Glomerular visceral epithelial cell (primary cell): ENCODE measurements at regions not wholly inside any gene's neighbourhood (a gene's known extent, or its start where the extent isn't known, plus 50 kb on each side); places are given as distances from the start of the nearest gene placed in this dataset.
"Not testable (repeated sequence)": the region's sequence is repeated elsewhere in the genome, so short reads cannot be mapped to it uniquely, and the experiment has no call there.

Experiments
- DNase-seq: peaks from one replicate; pipeline ENCODE4 v3.0.0-alpha.2; 2016; ENCODE audit errors: extremely low spot score

DNA sequence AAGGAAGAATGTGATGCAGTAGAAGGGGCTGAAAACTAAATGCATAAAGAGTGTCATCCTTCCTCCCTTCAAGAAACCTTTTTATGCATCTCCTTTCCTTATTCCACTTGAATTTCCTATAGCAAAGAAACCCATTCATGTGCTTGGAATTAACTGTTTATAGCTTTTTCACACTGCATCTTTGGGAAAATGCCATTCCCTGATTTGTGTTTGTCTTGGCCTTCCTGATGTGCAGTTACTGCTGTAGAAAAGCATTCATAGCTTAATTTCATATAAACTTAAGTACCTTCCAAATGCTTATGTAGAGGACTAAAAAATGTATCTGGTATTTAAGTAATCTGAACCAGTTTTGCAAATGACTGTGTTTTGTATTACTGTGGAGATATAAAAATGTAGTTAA, 61.8 kb downstream of the SDR9C7 start:
- no peak for DNase-seq

DNA sequence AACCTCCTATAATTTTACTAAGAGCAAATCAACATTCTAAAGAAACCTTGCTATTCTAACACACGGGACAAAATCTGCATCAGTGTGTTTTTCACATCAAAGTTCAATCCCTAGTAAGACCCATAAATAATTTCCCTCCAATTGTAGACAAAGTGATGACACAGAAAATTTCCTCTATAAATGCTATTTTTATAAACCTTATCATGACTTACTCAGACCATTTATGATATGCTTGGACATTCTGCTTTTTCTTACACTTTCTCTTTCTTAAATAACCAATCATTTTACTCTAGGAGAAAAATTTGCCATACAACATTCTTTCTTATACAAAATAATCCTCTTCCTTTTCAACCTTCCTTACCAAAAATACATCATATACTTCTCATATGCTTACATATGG, 67.0 kb downstream of the SDR9C7 start:
- DNase-seq, result no peak

DNA sequence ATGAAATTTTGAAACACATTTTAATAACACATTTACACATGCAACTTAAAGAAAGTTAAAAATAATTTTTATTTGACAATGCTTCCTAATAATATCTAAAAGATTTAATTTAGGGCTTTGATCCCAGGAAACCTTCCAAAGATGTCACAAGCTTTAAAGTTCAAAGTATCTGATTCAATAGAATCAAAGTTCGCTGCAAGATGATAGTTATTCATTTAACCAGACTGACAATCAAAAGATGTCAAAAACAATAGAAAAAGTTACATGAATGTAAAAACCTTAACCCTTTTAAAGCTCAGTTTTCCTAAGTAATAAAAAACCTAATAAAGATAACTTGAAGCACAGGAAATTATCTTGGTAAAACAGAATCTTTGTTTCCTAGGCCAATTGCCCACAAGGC, 67.7 kb downstream of the SDR9C7 start:
- DNase-seq, result no peak

DNA sequence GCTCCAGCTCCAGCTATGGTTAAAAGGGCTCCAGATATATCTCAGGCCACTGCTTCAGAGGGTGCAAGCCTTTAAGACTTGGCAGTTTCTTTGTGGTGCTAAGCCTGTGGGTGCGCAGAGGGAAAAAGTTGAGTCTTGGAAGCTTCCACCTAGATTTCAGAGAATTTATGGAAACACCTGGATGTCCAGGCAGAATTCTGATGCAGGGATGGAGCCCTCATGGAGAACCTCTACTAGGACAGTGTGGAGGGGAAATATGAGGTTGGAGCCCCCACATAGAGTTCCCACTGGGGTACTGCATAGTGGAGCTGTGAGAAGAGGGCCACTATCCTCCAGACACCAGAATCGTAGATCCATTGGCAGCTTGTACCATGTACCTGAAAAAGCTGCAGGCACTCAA, 69.9 kb downstream of the SDR9C7 start:
- no peak for DNase-seq

DNA sequence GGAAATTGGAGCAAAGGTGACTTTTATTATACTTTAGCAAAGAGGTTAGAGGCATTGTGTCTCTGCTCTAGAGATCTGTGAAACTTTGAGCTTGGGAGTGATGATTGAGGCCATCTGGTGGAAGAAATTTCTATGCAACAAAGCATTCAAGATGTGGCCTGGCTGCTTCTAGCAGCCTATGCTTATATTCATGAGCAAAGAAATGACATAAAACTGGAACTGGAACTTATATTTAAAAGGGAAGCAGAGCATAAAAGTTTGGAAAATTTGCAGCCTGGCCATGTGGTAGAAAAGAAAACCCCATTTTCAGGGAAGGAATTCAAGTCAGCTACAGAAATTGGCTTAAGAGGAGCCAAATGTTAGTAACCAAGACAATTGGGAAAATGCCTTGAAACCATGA, 70.4 kb downstream of the SDR9C7 start:
- no peak for DNase-seq

DNA sequence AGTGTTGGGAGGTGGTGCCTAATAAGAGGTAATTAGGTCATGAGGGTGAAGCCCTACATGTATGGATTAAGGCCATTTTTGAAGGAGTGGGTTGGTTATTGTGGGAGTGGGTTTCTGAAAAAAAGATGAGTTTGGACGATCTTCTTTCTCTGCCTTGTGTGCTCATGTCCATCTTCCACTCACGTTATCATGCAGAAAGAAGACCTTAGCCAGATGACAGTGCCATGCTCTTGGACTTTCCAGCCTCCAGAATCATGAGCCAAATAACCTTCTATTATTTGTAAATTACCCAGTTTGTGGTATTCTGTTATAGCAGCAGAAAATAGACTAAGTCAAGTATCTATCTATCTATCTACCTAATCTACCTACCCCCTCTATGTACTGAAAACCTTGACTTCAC, 71.9 kb downstream of the SDR9C7 start:
- no peak for DNase-seq

DNA sequence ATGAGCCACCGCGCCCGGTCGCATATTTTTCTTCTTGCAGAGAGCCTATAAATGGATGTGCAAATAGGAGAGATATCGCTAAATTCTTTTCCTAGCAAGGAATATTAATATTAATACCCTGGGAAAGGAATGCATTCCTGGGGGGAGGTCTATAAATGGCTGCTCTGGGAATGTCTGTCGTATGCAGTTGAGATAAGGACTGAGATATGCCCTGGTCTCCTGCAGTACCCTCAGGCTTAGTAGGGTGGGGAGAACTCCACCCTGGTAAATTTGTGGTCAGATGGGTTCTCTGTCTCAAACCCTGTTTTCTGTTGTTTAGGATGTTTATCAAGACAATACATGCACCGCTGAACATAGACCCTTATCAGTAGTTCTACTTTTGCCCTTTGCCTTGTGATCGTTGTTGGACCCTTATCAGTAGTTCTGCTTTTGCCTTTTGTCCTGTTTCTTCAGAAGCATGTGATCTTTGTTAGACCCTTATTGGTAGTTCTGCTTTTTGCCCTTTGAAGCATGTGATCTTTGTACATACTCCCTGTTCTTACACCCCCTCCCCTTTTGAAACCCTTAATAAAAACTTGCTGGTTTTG, 80.7 kb downstream of the SDR9C7 start:
- not testable (repeated sequence) for DNase-seq

DNA sequence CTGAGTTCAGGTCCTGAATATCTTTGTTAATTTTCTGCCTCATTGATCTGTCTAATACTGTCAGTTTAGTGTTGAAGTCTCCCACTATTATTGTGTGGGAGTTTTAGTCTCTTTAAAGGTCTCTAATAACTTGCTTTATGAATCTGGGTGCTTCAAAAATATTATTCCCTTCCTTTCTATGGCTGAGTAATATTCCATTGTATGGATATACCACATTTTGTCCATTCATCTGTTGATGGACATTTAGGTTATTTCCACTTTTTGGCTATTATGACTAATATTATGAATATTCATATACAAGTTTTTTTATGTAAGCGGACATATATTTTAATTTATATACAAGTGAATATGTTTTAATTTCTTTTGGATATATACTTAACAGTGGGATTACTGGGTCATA, 82.7 kb downstream of the SDR9C7 start:
- DNase-seq, result no peak

DNA sequence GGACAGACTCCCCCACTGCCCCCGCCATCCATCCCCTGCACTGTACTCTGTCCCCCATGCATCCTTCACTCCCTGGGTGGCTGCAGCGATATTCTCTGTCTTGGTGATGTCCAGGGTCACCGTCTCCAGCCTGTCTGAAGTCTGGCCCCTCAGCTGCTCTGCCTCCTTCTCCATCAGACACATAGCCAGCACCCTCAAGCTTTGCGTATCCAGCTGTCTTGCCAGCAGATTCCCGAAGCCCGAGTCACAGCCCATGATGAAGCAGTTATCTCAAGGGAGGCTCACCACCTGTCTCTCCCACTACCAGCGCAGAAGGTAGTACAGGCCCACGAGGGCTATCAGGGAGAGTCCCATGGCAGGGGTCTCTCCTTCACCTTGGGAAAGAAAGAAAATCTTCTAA, 77.8 kb downstream of the HSD17B6 start:
- DNase-seq, result peak; percentile 31

DNA sequence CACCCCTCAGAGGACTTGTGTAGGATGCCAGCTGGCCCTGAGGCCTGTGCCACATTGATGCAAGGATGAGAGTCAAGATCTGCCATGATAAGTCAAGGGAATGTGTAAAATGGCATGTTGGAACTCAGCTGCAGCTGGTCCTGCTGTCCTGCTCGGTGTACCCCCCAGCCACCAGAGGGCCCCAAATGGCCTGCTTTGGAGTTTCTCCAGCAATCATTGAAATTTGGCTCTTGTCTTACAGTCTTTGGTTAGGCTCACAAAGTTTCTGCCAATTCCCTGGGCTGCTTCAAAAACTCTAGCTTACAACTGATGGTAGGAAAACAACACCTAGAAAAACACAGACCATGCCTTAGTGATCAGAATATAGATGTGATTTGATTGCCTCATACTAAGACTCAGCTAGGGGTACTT, 76.8 kb downstream of the HSD17B6 start:
- DNase-seq, result peak; percentile 55

DNA sequence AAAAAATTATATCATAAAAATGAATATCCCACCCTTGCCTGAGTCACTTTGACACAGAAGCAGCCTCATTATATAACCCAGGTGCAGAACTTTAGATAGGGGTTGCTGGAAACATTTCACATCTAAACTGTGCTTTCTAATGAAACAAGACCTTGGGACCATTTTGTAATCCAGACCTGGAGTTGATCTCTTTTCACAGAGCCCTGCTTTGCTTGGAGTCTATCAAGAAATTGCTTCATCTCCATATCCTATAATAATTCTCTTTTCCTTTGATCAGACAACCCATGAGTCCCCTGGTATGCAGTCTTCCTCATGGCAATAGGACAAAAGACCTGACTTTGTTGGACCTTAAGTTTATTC, 76.3 kb downstream of the HSD17B6 start:
- DNase-seq, result no peak

DNA sequence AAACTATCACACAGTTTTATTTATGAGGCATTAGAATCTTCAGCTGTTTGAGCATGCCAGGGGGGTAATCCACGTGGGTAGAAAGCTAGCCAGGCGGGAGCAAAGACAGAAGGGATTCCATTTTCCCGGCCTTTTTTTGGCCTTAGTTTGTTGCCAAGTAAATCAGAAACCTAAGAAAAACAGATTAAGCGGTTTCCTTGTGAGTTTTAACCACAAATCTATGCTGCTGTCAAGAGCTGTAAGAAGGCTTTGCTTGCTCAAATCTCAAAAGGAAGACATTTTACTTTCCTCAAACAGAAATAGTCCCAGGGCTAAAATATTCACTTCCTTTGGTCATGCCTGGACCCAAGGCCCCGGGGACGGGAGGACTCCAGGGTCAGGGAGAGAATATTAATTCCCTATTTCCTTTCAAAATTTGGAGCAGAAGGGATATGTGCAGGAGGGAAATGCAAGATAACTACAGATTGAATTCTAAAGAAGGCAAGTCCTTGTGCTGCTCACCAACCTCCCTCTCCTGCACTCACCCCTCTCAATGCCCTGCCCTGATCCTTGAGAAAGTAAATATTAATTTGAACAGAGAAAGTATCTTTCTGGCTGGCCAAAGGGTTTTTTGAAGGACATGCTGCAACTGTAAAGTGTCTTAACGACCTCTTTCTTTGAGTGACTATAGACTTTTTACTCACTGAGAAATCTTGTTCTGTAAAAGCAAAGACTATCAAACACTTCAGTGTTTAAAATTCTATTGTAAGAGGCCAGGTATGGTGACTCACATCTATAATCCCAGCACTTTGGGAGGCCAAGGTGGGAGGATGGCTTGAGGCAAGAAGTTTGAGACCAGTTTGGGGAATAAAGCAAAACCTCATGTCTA, 75.7 kb downstream of the HSD17B6 start:
- peak; percentile 25 for DNase-seq
